Neural cell (in vitro differentiated cells): ENCODE measurements at regions not wholly inside any gene's neighbourhood (a gene's known extent, or its start where the extent isn't known, plus 50 kb on each side); places are given as distances from the start of the nearest gene placed in this dataset.

Experiments
- H2AFZ ChIP-seq: fragments of 200-600, 300-800 bp; sonication (generic), shearing (Covaris generic); 2 replicates; pipeline ENCODE4 v1.6.0; 2014; ENCODE audit warnings: low read depth, mild to moderate bottlenecking, antibody characterized with exemption, low read length, moderate library complexity
- H3F3A ChIP-seq: fragments of 200-600 bp; shearing (Covaris generic); 2 replicates; pipeline ENCODE4 v1.6.1; 2016; ENCODE audit warnings: mild to moderate bottlenecking, moderate library complexity, mixed read lengths, antibody characterized with exemption, low read length; ENCODE audit not compliant: insufficient read depth, poor library complexity, severe bottlenecking
- H3K27ac ChIP-seq: fragments of 200-600, 300-800 bp; sonication (generic), shearing (Covaris generic); 2 replicates; pipeline ENCODE4 v1.5.1; 2014; ENCODE audit warnings: mild to moderate bottlenecking, low read length, moderate library complexity
- H3K27me3 ChIP-seq: fragments of 300-800, 200-600 bp; sonication (generic), shearing (Covaris generic); 2 replicates; pipeline ENCODE4 v1.6.0; 2014; ENCODE audit warnings: mild to moderate bottlenecking, low read depth, low read length, moderate library complexity; ENCODE audit not compliant: insufficient read depth
- H3K36me3 ChIP-seq: fragments of 300-800, 200-600 bp; sonication (generic), shearing (Covaris generic); 2 replicates; pipeline ENCODE4 v1.5.1; 2014; ENCODE audit warnings: mild to moderate bottlenecking, antibody characterized with exemption, low read length, moderate library complexity; ENCODE audit not compliant: insufficient read depth
- H3K4me2 ChIP-seq: fragments of 300-800, 200-600 bp; sonication (generic), shearing (Covaris generic); 2 replicates; pipeline ENCODE4 v1.6.0; 2014; ENCODE audit warnings: mild to moderate bottlenecking, low read length
- H3K4me3 ChIP-seq: fragments of 300-800, 200-600 bp; sonication (generic), shearing (Covaris generic); 2 replicates; pipeline ENCODE4 v1.5.1; 2014; ENCODE audit warnings: mild to moderate bottlenecking, low read length, moderate library complexity
- H3K79me2 ChIP-seq: fragments of 200-600 bp; shearing (Covaris generic); replicated peaks from 2 replicates; pipeline ENCODE4 v1.6.0; 2014; ENCODE audit warnings: mild to moderate bottlenecking, low read length, moderate library complexity; ENCODE audit not compliant: insufficient read depth
- H3K9ac ChIP-seq: fragments of 300-800, 200-600 bp; sonication (generic), shearing (Covaris generic); 2 replicates; pipeline ENCODE4 v1.6.1; 2016; ENCODE audit warnings: mild to moderate bottlenecking, low read length, mixed read lengths
- H3K9me2 ChIP-seq: fragments of 200-600 bp; shearing (Covaris generic); 2 replicates; pipeline ENCODE4 v1.6.1; 2016; ENCODE audit warnings: mild to moderate bottlenecking, low read length, mixed read lengths; ENCODE audit not compliant: insufficient read depth
- H3K9me3 ChIP-seq: fragments of 200-600, 300-800 bp; sonication (generic), shearing (Covaris generic); 2 replicates; pipeline ENCODE4 v1.6.1; 2016; ENCODE audit warnings: mild to moderate bottlenecking, mixed run types, low read length, moderate library complexity, mixed read lengths
- H4K20me1 ChIP-seq: fragments of 200-600 bp; shearing (Covaris generic); 2 replicates; pipeline ENCODE4 v1.6.1; 2016; ENCODE audit warnings: mild to moderate bottlenecking, mixed run types; ENCODE audit not compliant: insufficient read depth
- EP300 ChIP-seq: fragments of 450-650 bp; conservative IDR thresholded peaks from 2 replicates; pipeline ENCODE4 v1.6.1; 2014; ENCODE audit warnings: antibody characterized with exemption, mild to moderate bottlenecking, moderate library complexity; ENCODE audit not compliant: poor library complexity, severe bottlenecking
- EZH2 ChIP-seq: fragments of 200-600, 300-800 bp; shearing (Covaris generic), sonication (generic); IDR thresholded peaks from 2 replicates; pipeline ENCODE4 v1.6.1; 2014; ENCODE audit warnings: antibody characterized with exemption, low read length, borderline replicate concordance, mild to moderate bottlenecking; ENCODE audit not compliant: insufficient read depth, poor library complexity, severe bottlenecking
- MXI1 ChIP-seq: fragments of 450-650 bp; conservative IDR thresholded peaks from 2 replicates; pipeline ENCODE4 v1.6.1; 2014; ENCODE audit warnings: antibody characterized with exemption, mild to moderate bottlenecking; ENCODE audit not compliant: poor library complexity, severe bottlenecking
- POLR2AphosphoS5 ChIP-seq: IDR thresholded peaks from 2 replicates; pipeline ENCODE4 v1.6.1; 2012
- RAD21 ChIP-seq: fragments of 450-650 bp; conservative IDR thresholded peaks from 2 replicates; pipeline ENCODE4 v1.6.1; 2014; ENCODE audit warnings: antibody characterized with exemption, mild to moderate bottlenecking, moderate library complexity
- SMC3 ChIP-seq: fragments of 450-650 bp; conservative IDR thresholded peaks from 2 replicates; pipeline ENCODE4 v1.6.1; 2014; ENCODE audit warnings: antibody characterized with exemption, mild to moderate bottlenecking, moderate library complexity; ENCODE audit not compliant: poor library complexity
- TAF1 ChIP-seq: IDR thresholded peaks from 2 replicates; pipeline ENCODE4 v1.6.1; 2012; ENCODE audit warnings: low read depth
- TF ChIP-seq, protein P1 (sequence below): IDR thresholded peaks from 2 replicates; pipeline ENCODE4 v1.6.1; 2012; ENCODE audit warnings: borderline replicate concordance
- TF ChIP-seq, protein P2 (sequence below): fragments of 450-650 bp; IDR thresholded peaks from 2 replicates; pipeline ENCODE4 v1.5.1; 2014; ENCODE audit warnings: antibody characterized with exemption, mild to moderate bottlenecking, moderate library complexity; ENCODE audit not compliant: poor library complexity, severe bottlenecking

DNA sequence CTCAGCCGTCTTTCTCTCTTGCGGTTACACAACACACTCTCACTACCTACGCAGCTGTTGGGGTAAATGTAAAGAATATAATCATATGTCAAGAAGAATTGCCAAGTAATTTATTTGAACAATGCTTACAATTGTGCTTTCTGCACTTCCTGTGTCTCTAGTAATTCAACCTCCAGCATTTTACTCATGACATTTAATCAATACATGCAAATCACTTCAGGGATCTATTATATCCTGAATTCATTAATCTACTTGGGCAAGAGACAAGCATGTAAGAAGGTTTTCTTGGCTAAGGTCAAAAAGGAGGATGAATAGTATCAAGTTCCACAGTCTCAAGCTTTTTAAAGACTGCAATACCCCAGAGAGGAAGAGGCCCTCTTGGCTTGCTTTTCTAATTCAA lies 562.9 kb upstream of the ADARB2 start:
- Histone ChIP-seq H3K36me3 (no peaks in the 10 kb centered on the region), H3K4me2 (no peak overlapping the region), H3K9ac (no peak overlapping the region), H4K20me1 (no peaks in the 10 kb centered on the region), H3K9me3 (no peaks in the 10 kb centered on the region), H3K27me3 (no peaks in the 10 kb centered on the region), H3F3A (no peaks in the 10 kb centered on the region), H3K4me3 (no peak overlapping the region), H3K9me2 (no peaks in the 10 kb centered on the region), H3K79me2 (no peaks in the 10 kb centered on the region), H2AFZ (no peak overlapping the region), H3K27ac (no peak overlapping the region)
- TF ChIP-seq SMC3 (no peak), EZH2 (no peak), POLR2AphosphoS5 (no peak), MXI1 (no peak), TAF1 (no peak), RAD21 (no peak), EP300 (no peak)
- TF ChIP-seq, protein P1, sequence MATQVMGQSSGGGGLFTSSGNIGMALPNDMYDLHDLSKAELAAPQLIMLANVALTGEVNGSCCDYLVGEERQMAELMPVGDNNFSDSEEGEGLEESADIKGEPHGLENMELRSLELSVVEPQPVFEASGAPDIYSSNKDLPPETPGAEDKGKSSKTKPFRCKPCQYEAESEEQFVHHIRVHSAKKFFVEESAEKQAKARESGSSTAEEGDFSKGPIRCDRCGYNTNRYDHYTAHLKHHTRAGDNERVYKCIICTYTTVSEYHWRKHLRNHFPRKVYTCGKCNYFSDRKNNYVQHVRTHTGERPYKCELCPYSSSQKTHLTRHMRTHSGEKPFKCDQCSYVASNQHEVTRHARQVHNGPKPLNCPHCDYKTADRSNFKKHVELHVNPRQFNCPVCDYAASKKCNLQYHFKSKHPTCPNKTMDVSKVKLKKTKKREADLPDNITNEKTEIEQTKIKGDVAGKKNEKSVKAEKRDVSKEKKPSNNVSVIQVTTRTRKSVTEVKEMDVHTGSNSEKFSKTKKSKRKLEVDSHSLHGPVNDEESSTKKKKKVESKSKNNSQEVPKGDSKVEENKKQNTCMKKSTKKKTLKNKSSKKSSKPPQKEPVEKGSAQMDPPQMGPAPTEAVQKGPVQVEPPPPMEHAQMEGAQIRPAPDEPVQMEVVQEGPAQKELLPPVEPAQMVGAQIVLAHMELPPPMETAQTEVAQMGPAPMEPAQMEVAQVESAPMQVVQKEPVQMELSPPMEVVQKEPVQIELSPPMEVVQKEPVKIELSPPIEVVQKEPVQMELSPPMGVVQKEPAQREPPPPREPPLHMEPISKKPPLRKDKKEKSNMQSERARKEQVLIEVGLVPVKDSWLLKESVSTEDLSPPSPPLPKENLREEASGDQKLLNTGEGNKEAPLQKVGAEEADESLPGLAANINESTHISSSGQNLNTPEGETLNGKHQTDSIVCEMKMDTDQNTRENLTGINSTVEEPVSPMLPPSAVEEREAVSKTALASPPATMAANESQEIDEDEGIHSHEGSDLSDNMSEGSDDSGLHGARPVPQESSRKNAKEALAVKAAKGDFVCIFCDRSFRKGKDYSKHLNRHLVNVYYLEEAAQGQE: no peak
- TF ChIP-seq, protein P2, sequence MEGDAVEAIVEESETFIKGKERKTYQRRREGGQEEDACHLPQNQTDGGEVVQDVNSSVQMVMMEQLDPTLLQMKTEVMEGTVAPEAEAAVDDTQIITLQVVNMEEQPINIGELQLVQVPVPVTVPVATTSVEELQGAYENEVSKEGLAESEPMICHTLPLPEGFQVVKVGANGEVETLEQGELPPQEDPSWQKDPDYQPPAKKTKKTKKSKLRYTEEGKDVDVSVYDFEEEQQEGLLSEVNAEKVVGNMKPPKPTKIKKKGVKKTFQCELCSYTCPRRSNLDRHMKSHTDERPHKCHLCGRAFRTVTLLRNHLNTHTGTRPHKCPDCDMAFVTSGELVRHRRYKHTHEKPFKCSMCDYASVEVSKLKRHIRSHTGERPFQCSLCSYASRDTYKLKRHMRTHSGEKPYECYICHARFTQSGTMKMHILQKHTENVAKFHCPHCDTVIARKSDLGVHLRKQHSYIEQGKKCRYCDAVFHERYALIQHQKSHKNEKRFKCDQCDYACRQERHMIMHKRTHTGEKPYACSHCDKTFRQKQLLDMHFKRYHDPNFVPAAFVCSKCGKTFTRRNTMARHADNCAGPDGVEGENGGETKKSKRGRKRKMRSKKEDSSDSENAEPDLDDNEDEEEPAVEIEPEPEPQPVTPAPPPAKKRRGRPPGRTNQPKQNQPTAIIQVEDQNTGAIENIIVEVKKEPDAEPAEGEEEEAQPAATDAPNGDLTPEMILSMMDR: no peak

DNA sequence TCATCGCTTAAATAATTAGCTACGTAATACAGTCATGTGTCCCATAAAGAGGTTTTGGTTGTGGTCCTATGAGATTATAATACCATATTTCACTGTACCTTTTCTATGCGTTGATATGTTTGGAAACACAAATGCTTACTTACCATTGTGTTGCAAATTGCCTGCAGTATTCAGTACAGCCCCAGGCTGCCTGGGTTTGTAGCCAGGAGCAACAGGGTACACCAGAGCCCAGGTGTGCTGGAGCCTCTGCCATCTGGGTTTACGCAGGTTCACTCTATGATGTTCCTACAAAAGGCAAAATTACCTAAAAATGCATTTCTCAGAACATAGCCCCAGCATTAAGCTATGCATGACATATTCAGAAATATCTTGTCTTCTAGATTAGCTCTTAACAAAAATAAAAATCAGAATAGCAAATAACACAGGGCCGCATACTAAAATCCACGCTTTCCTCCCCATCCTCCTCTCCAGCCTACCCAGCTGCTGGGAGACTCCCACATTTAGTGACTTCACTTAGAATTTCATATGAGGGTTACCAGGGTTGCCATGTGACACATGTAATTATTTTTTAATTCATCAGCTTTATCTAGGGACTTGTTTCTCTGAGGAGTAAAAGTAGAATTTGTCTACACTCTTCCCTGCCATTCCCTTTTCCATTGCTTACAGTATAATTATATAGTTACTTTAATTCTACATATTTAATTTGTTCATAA lies 559.0 kb upstream of the ADARB2 start:
- Histone ChIP-seq H3K9me2 (no peaks in the 10 kb centered on the region), H3K9me3 (no peaks in the 10 kb centered on the region), H3K27ac (no peak overlapping the region), H4K20me1 (no peaks in the 10 kb centered on the region), H3F3A (no peaks in the 10 kb centered on the region), H3K9ac (no peak overlapping the region), H3K4me2 (no peak overlapping the region), H3K27me3 (no peaks in the 10 kb centered on the region), H3K36me3 (no peaks in the 10 kb centered on the region), H3K4me3 (no peak overlapping the region), H2AFZ (no peak overlapping the region), H3K79me2 (no peaks in the 10 kb centered on the region)
- no peak for TF ChIP-seq SMC3
- no peak for TF ChIP-seq POLR2AphosphoS5
- TF ChIP-seq EZH2: no peak
- TF ChIP-seq MXI1: no peak
- TF ChIP-seq, protein P2: no peak
- no peak for TF ChIP-seq EP300
- no peak for TF ChIP-seq RAD21
- TF ChIP-seq, protein P1: no peak
- TF ChIP-seq TAF1: no peak
